ENCODE measurements at regions not wholly inside any gene's neighbourhood (a gene's known extent, or its start where the extent isn't known, plus 50 kb on each side); places are given as distances from the start of the nearest gene placed in this dataset.

GRCh38 chr2:220154304-220154703 lies 526.9 kb downstream of the SLC4A3 start:
- DNase-seq (ENCODE audit: low read depth in 2 of 2, low spot score in 1 of 2), result no peak

- no peak for DNase-seq (ENCODE audit: low read depth in 2 of 2, low spot score in 1 of 2)
Observed at GRCh38 chr2:220157312-220157711, 529.9 kb downstream of the SLC4A3 start.

- no peak for DNase-seq (ENCODE audit: low read depth in 2 of 2, low spot score in 1 of 2)
Observed at GRCh38 chr2:220159738-220160137, 532.3 kb downstream of the SLC4A3 start.

- DNase-seq (ENCODE audit: low read depth in 2 of 2, low spot score in 1 of 2), result no peak
Observed at GRCh38 chr2:220162320-220162719, 534.9 kb downstream of the SLC4A3 start.

GRCh38 chr2:220163486-220163885 lies 536.1 kb downstream of the SLC4A3 start:
- no peak for DNase-seq (ENCODE audit: low read depth in 2 of 2, low spot score in 1 of 2)

- no peak for DNase-seq (ENCODE audit: low read depth in 2 of 2, low spot score in 1 of 2)
Observed at GRCh38 chr2:220165401-220165800, 538.0 kb downstream of the SLC4A3 start.

- DNase-seq (ENCODE audit: low read depth in 2 of 2, low spot score in 1 of 2), result no peak
Observed at GRCh38 chr2:220166616-220167015, 539.2 kb downstream of the SLC4A3 start.

GRCh38 chr2:220167956-220168355 lies 540.5 kb downstream of the SLC4A3 start:
- DNase-seq (ENCODE audit: low read depth in 2 of 2, low spot score in 1 of 2), result no peak

GRCh38 chr2:220168891-220169546 lies 541.6 kb downstream of the SLC4A3 start:
- DNase-seq (ENCODE audit: low read depth in 2 of 2, low spot score in 1 of 2), result no peak

GRCh38 chr2:220174826-220175225 lies 547.4 kb downstream of the SLC4A3 start:
- DNase-seq (ENCODE audit: low read depth in 2 of 2, low spot score in 1 of 2), result no peak

GRCh38 chr2:220175967-220176366 lies 548.5 kb downstream of the SLC4A3 start:
- DNase-seq (ENCODE audit: low read depth in 2 of 2, low spot score in 1 of 2), result no peak

GRCh38 chr2:220178991-220179695 lies 551.7 kb downstream of the SLC4A3 start:
- DNase-seq (ENCODE audit: low read depth in 2 of 2, low spot score in 1 of 2), result no peak

GRCh38 chr2:220181165-220181564 lies 553.7 kb downstream of the SLC4A3 start:
- no peak for DNase-seq (ENCODE audit: low read depth in 2 of 2, low spot score in 1 of 2)

- no peak for DNase-seq (ENCODE audit: low read depth in 2 of 2, low spot score in 1 of 2)
Observed at GRCh38 chr2:220182790-220183189, 555.4 kb downstream of the SLC4A3 start.

GRCh38 chr2:220185766-220186305 lies 558.4 kb downstream of the SLC4A3 start:
- no peak for DNase-seq (ENCODE audit: low read depth in 2 of 2, low spot score in 1 of 2)

- no peak for DNase-seq (ENCODE audit: low read depth in 2 of 2, low spot score in 1 of 2)
Observed at GRCh38 chr2:220188031-220188430, 560.6 kb downstream of the SLC4A3 start.

- DNase-seq (ENCODE audit: low read depth in 2 of 2, low spot score in 1 of 2), result no peak
Observed at GRCh38 chr2:220191031-220191430, 563.6 kb downstream of the SLC4A3 start.

GRCh38 chr2:220191737-220192136 lies 564.3 kb downstream of the SLC4A3 start:
- no peak for DNase-seq (ENCODE audit: low read depth in 2 of 2, low spot score in 1 of 2)

GRCh38 chr2:220192994-220193753 lies 565.7 kb downstream of the SLC4A3 start:
- DNase-seq (ENCODE audit: low read depth in 2 of 2, low spot score in 1 of 2), result no peak

GRCh38 chr2:220194630-220195584 lies 567.5 kb downstream of the SLC4A3 start:
- DNase-seq (ENCODE audit: low read depth in 2 of 2, low spot score in 1 of 2), result no peak

GRCh38 chr2:220198896-220199295 lies 571.5 kb downstream of the SLC4A3 start:
- DNase-seq (ENCODE audit: low read depth in 2 of 2, low spot score in 1 of 2), result no peak

Measured in stimulated activated CD8-positive, alpha-beta memory T cell treated with anti-CD3 and anti-CD28 coated beads, Interleukin-4, amount 100 ng/mL, for 1 hour (primary cell).